GM12878 (cell line): ENCODE measurements at regions not wholly inside any gene's neighbourhood (a gene's known extent, or its start where the extent isn't known, plus 50 kb on each side); places are given as distances from the start of the nearest gene placed in this dataset.

Experiments used
- ATAC-seq: fragments of 200-7000 bp; cut with Tn5 transposase; 3 replicates; pipeline ENCODE4 v1.9.1; 2020; ENCODE audit warnings: mild to moderate bottlenecking, moderate library complexity
- BruUV-seq: library from RNA; stranded (reverse); fragments of 400-500 nt; replicated peaks from 2 replicates; lab custom pipeline; 2021; lab: Mats Ljungman, UMichigan
- CTCF ChIA-PET: fragments of 300-600 bp; sonication (Branson Sonifier 250); formaldehyde crosslinking; extraction: SDS; loops from one replicate; lab custom pipeline; 2021; ENCODE audit warnings: inconsistent platforms; lab: Yijun Ruan, JAX
- POLR2A ChIA-PET: fragments of 350-600 bp; formaldehyde crosslinking; extraction: SDS; loops from one replicate; lab custom pipeline; 2021; ENCODE audit warnings: inconsistent platforms; lab: Charles Lee
- RAD21 ChIA-PET: fragments of 300-600 bp; sonication (Branson Sonifier 250); formaldehyde crosslinking; loops from one replicate; lab custom pipeline; 2023; ENCODE audit warnings: antibody characterized with exemption; ENCODE audit not compliant: unreplicated experiment; lab: Charles Lee
- SMC1A ChIA-PET: fragments of 300-600 bp; sonication (Branson Sonifier 250); formaldehyde crosslinking; loops from one replicate; lab custom pipeline; 2023; ENCODE audit not compliant: unreplicated experiment, uncharacterized antibody; lab: Charles Lee
- DNase-seq: peaks from one replicate; pipeline ENCODE4 v3.0.0-alpha.2; 2011; ENCODE audit warnings: low read depth, low spot score
- FAIRE-seq: peaks from 3 replicates; lab custom pipeline; 2011; peaks lifted over from hg19 to GRCh38; lab: Jason Lieb, UNC
- H2AFZ ChIP-seq: 2 replicates; pipeline ENCODE4 v1.6.0; 2011; ENCODE audit warnings: low read depth, low read length, control low read depth; ENCODE audit not compliant: control insufficient read depth
- H3K27ac ChIP-seq: 2 replicates; pipeline ENCODE4 v1.5.1; 2011; ENCODE audit warnings: control low read depth; ENCODE audit not compliant: control insufficient read depth, insufficient read depth
- H3K27me3 ChIP-seq, 2 experiments: replicated peaks in 1 of 2; 2 replicates each; pipeline versions ENCODE4 v1.6.0 to v1.6.1; 2011; ENCODE audit warnings: low read length in 1 of 2; ENCODE audit not compliant: control insufficient read depth in 2 of 2, insufficient read depth in 2 of 2
- H3K36me3 ChIP-seq, 2 experiments: 2 replicates each; pipeline ENCODE4 v1.5.1; 2011; ENCODE audit warnings: low read length in 1 of 2; ENCODE audit not compliant: control insufficient read depth in 2 of 2, insufficient read depth in 2 of 2
- H3K4me1 ChIP-seq: 2 replicates; pipeline ENCODE4 v1.6.1; 2011; ENCODE audit warnings: mild to moderate bottlenecking, low read length, moderate library complexity, mixed read lengths; ENCODE audit not compliant: control insufficient read depth, insufficient read depth
- H3K4me2 ChIP-seq: 2 replicates; pipeline ENCODE4 v1.6.0; 2011; ENCODE audit warnings: control low read depth; ENCODE audit not compliant: control insufficient read depth, insufficient read depth
- H3K4me3 ChIP-seq: fragments of 200-600 bp; sonication (generic); 2 replicates; pipeline ENCODE4 v1.5.1; 2016
- H3K79me2 ChIP-seq: 2 replicates; pipeline ENCODE4 v1.6.0; 2011; ENCODE audit warnings: low read length; ENCODE audit not compliant: control insufficient read depth, insufficient read depth
- H3K9ac ChIP-seq: 2 replicates; pipeline ENCODE4 v1.8.0; 2011; ENCODE audit warnings: low read length, control low read depth, mixed read lengths; ENCODE audit not compliant: control insufficient read depth, insufficient read depth
- H3K9me3 ChIP-seq: replicated peaks from 3 replicates; pipeline ENCODE4 v1.5.1; 2011; ENCODE audit warnings: mild to moderate bottlenecking, low read length; ENCODE audit not compliant: control insufficient read depth, insufficient read depth
- H4K20me1 ChIP-seq: 2 replicates; pipeline ENCODE4 v1.6.0; 2011; ENCODE audit not compliant: control insufficient read depth, insufficient read depth
- ASH2L ChIP-seq: fragments of 300-600, 200-600 bp; sonication (generic); IDR thresholded peaks from 2 replicates; pipeline ENCODE4 v1.6.1; 2017; ENCODE audit warnings: low read depth, mild to moderate bottlenecking, borderline replicate concordance
- CREB1 ChIP-seq: IDR thresholded peaks from 2 replicates; pipeline ENCODE4 v1.6.1; 2012; ENCODE audit warnings: low read depth, mild to moderate bottlenecking, inconsistent platforms
- NFXL1 ChIP-seq: fragments of 450-650 bp; IDR thresholded peaks from 2 replicates; pipeline ENCODE4 v1.6.1; 2017; ENCODE audit warnings: antibody characterized with exemption, mild to moderate bottlenecking, borderline replicate concordance
- WGBS: methylation state at CpG from one replicate; pipeline ENCODE4 v1.1.6; 2016; ENCODE audit warnings: low lambda C conversion rate; ENCODE audit not compliant: insufficient replicate concordance, insufficient coverage; ENCODE audit errors: missing lambda C conversion rate; 5-methylcytosine and 5-hydroxymethylcytosine counted together
- in situ Hi-C: fragments of 300-500 bp; cut with MboI; formaldehyde crosslinking; loops from 9 replicates; pipeline ENCODE4 v1.14.3; 2018; ENCODE audit warnings: mixed read lengths
- intact Hi-C: fragments of 100-400 bp; cut with micrococcal nuclease; formaldehyde crosslinking; loops from one replicate; pipeline ENCODE4 v1.14.2; 2022; ENCODE audit not compliant: unreplicated experiment
- TF ChIP-seq, protein P1 (sequence below): fragments of 450-650 bp; formaldehyde crosslinking; IDR thresholded peaks from 2 replicates; pipeline ENCODE4 v1.5.0; 2022; ENCODE audit warnings: mild to moderate bottlenecking, missing genetic modification characterization

DNA sequence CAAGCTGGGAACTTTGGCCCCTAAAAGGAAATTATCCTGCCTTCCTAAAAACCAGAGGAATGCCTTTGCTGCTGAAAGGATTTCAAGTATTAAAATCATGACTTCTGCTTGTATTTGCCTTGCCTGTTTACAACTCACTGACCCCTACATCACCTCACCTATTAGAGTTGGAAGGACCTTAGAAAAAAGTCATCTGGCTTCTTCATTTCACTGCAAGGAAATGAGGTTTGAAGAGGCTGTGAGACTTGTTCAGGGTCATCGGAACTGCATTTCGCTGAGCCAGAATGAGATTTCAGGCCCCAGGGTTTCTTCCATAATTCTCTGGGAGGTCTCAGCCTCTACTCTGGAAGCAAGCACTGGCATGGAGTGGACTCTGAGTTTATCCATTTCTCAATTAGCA, 304.1 kb downstream of the BUD13 start (continued):
- no peak for TF ChIP-seq NFXL1
- TF ChIP-seq ASH2L: no peak

DNA sequence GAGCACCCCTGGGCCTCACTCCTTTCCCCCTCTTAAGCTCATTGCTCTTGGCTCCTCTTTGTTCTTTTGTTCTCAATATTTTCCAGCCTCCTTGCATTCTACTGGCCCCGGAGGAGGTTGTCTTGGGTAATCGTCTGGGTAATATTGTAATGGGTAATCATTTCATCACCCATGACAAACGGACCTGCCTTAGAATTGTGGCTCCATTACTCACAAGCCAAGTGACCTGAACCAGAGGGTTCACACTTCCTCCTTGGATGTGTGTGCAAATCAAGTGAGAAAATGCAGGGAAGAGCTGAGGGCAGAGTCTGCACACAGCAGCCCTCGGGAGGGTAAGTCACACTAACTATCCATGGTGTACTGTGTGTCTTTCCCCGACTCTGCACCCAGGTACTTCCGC, 305.0 kb downstream of the BUD13 start:
- no peak for DNase-seq
- Histone ChIP-seq H3K9ac (no peak overlapping the region), H2AFZ (no peak overlapping the region), H3K4me2 (no peak overlapping the region), H3K36me3 (no peaks in the 10 kb centered on the region), H3K27ac (no peak overlapping the region), H3K9me3 (no peaks in the 10 kb centered on the region), H4K20me1 (no peaks in the 10 kb centered on the region), H3K4me3 (no peak overlapping the region), H3K27me3 (peaks cover 1 to 7% of the 10 kb centered on the region in 2 experiments; a peak in 2 of 4 replicates), H3K4me1 (no peaks in the 10 kb centered on the region), H3K79me2 (no peaks in the 10 kb centered on the region)
- ChIA-PET SMC1A (no interaction called here), RAD21 (no interaction called here), CTCF (no interaction called here), POLR2A (no interaction called here)
- BruUV-seq: no TSS peak
- in situ Hi-C loops: no loop called here
- FAIRE-seq: no peak
- ATAC-seq: no peak
- TF ChIP-seq, protein P1, sequence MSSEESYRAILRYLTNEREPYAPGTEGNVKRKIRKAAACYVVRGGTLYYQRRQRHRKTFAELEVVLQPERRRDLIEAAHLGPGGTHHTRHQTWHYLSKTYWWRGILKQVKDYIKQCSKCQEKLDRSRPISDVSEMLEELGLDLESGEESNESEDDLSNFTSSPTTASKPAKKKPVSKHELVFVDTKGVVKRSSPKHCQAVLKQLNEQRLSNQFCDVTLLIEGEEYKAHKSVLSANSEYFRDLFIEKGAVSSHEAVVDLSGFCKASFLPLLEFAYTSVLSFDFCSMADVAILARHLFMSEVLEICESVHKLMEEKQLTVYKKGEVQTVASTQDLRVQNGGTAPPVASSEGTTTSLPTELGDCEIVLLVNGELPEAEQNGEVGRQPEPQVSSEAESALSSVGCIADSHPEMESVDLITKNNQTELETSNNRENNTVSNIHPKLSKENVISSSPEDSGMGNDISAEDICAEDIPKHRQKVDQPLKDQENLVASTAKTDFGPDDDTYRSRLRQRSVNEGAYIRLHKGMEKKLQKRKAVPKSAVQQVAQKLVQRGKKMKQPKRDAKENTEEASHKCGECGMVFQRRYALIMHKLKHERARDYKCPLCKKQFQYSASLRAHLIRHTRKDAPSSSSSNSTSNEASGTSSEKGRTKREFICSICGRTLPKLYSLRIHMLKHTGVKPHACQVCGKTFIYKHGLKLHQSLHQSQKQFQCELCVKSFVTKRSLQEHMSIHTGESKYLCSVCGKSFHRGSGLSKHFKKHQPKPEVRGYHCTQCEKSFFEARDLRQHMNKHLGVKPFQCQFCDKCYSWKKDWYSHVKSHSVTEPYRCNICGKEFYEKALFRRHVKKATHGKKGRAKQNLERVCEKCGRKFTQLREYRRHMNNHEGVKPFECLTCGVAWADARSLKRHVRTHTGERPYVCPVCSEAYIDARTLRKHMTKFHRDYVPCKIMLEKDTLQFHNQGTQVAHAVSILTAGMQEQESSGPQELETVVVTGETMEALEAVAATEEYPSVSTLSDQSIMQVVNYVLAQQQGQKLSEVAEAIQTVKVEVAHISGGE (CRISPR knock-in tag): no peak
- no peak for TF ChIP-seq CREB1
- TF ChIP-seq, all 136 proteins: peak for 0
- intact Hi-C loops: no loop called here
- 21% methylated on average over 6 of the region's 6 CpGs for WGBS
